ENCODE measurements at regions not wholly inside any gene's neighbourhood (a gene's known extent, or its start where the extent isn't known, plus 50 kb on each side); places are given as distances from the start of the nearest gene placed in this dataset.
A peak's percentile ranks its signal among the peaks of the same experiment; 100 is the strongest.
"Not testable (repeated sequence)": the region's sequence is repeated elsewhere in the genome, so short reads cannot be mapped to it uniquely, and the experiment has no call there.

- DNase-seq: no peak
- H3K27me3 Mint-ChIP-seq (ENCODE audit: insufficient read depth, unreplicated experiment): no peaks in the 10 kb centered on the region
- Histone ChIP-seq H3K9me3 (0 out of 2 replicates have a peak, but pooled peaks cover 5% of the 10 kb centered on the region), H3K4me3 (ENCODE audit: low read depth, low read length) (no peak overlapping the region), H3K4me1 (no peaks in the 10 kb centered on the region), H3K36me3 (ENCODE audit: control insufficient read depth, insufficient read depth, low read length) (no peaks in the 10 kb centered on the region; the same call in 1 of the 2 replicates), H3K27me3 (replicated peaks; ENCODE audit: control insufficient read depth, insufficient read depth, low read length) (no peaks in the 10 kb centered on the region)
- peaks cover 21% of the 10 kb centered on the region for H3K9me3 Mint-ChIP-seq (ENCODE audit: unreplicated experiment)
- H3K4me3 Mint-ChIP-seq (ENCODE audit: unreplicated experiment): no peak overlapping the region
- intact Hi-C loops (cut with micrococcal nuclease; ENCODE audit: unreplicated experiment): no loop called here
- H3K4me1 Mint-ChIP-seq (ENCODE audit: low read depth, unreplicated experiment): no peaks in the 10 kb centered on the region
- ChIA-PET CTCF (no interaction called here), POLR2A (no interaction called here)
- no peaks in the 10 kb centered on the region for H3K36me3 Mint-ChIP-seq (ENCODE audit: insufficient read depth, unreplicated experiment)
- TF ChIP-seq CTCF (IDR thresholded peaks at IDR 0.05; ENCODE audit: insufficient read depth in 1 of 2, low read depth in 1 of 2, low read length in 1 of 2, severe bottlenecking in 1 of 2, unreplicated experiment in 1 of 2): no peak
- no peak overlapping the region for H3K27ac Mint-ChIP-seq (ENCODE audit: unreplicated experiment)
- BruUV-seq (replicated peaks): no TSS peak
Measured at GRCh38 chr11:13561860-13562259, 66.1 kb upstream of the PTH start.

GRCh38 chr11:13560341-13560740 lies 64.5 kb upstream of the PTH start:
- H3K4me3 ChIP-seq (ENCODE audit: low read depth, low read length); H3K4me3 Mint-ChIP-seq (ENCODE audit: unreplicated experiment); H3K36me3 Mint-ChIP-seq (ENCODE audit: insufficient read depth, unreplicated experiment); H3K27ac Mint-ChIP-seq (ENCODE audit: unreplicated experiment); intact Hi-C loops (cut with micrococcal nuclease; ENCODE audit: unreplicated experiment); H3K27me3 Mint-ChIP-seq (ENCODE audit: insufficient read depth, unreplicated experiment); CTCF ChIA-PET; BruUV-seq (replicated peaks); H3K9me3 ChIP-seq; POLR2A ChIA-PET; H3K4me1 Mint-ChIP-seq (ENCODE audit: low read depth, unreplicated experiment); H3K4me1 ChIP-seq; H3K27me3 ChIP-seq (replicated peaks; ENCODE audit: control insufficient read depth, insufficient read depth, low read length); H3K36me3 ChIP-seq (ENCODE audit: control insufficient read depth, insufficient read depth, low read length): not testable (repeated sequence)
- peaks cover 21% of the 10 kb centered on the region for H3K9me3 Mint-ChIP-seq (ENCODE audit: unreplicated experiment)
- DNase-seq: peak in 1 of 2 experiments; percentile 11

GRCh38 chr11:13552784-13553183 lies 57.0 kb upstream of the PTH start:
- H3K4me3 Mint-ChIP-seq (ENCODE audit: unreplicated experiment): no peak overlapping the region
- ChIA-PET CTCF (no interaction called here), POLR2A (no interaction called here)
- H3K4me1 Mint-ChIP-seq (ENCODE audit: low read depth, unreplicated experiment): no peaks in the 10 kb centered on the region
- BruUV-seq (replicated peaks): no TSS peak
- Histone ChIP-seq H3K9me3 (peaks cover 4% of the 10 kb centered on the region; the same call in 1 of the 2 replicates), H3K36me3 (ENCODE audit: control insufficient read depth, insufficient read depth, low read length) (no peaks in the 10 kb centered on the region), H3K4me3 (ENCODE audit: low read depth, low read length) (no peak overlapping the region), H3K27me3 (replicated peaks; ENCODE audit: control insufficient read depth, insufficient read depth, low read length) (no peaks in the 10 kb centered on the region), H3K4me1 (no peaks in the 10 kb centered on the region)
- intact Hi-C loops (cut with micrococcal nuclease; ENCODE audit: unreplicated experiment): no loop called here
- no peak for DNase-seq
- H3K36me3 Mint-ChIP-seq (ENCODE audit: insufficient read depth, unreplicated experiment): no peaks in the 10 kb centered on the region
- H3K27ac Mint-ChIP-seq (ENCODE audit: unreplicated experiment): no peak overlapping the region
- peaks cover 27% of the 10 kb centered on the region for H3K9me3 Mint-ChIP-seq (ENCODE audit: unreplicated experiment)
- TF ChIP-seq CTCF (IDR thresholded peaks at IDR 0.05; ENCODE audit: insufficient read depth in 1 of 2, low read depth in 1 of 2, low read length in 1 of 2, severe bottlenecking in 1 of 2, unreplicated experiment in 1 of 2): no peak
- peaks cover 8% of the 10 kb centered on the region for H3K27me3 Mint-ChIP-seq (ENCODE audit: insufficient read depth, unreplicated experiment)

- TF ChIP-seq CTCF (IDR thresholded peaks at IDR 0.05; ENCODE audit: insufficient read depth in 1 of 2, low read depth in 1 of 2, low read length in 1 of 2, severe bottlenecking in 1 of 2, unreplicated experiment in 1 of 2): no peak
- no peaks in the 10 kb centered on the region for H3K4me1 Mint-ChIP-seq (ENCODE audit: low read depth, unreplicated experiment)
- H3K9me3 Mint-ChIP-seq (ENCODE audit: unreplicated experiment): peaks cover 31% of the 10 kb centered on the region
- Histone ChIP-seq H3K4me1 (no peaks in the 10 kb centered on the region), H3K4me3 (ENCODE audit: low read depth, low read length) (no peak overlapping the region), H3K27me3 (replicated peaks; ENCODE audit: control insufficient read depth, insufficient read depth, low read length) (no peaks in the 10 kb centered on the region), H3K36me3 (ENCODE audit: control insufficient read depth, insufficient read depth, low read length) (no peaks in the 10 kb centered on the region), H3K9me3 (peaks cover 12% of the 10 kb centered on the region)
- H3K27me3 Mint-ChIP-seq (ENCODE audit: insufficient read depth, unreplicated experiment): peaks cover 8% of the 10 kb centered on the region
- ChIA-PET POLR2A (no interaction called here), CTCF (no interaction called here)
- BruUV-seq (replicated peaks): no TSS peak
- no peaks in the 10 kb centered on the region for H3K36me3 Mint-ChIP-seq (ENCODE audit: insufficient read depth, unreplicated experiment)
- H3K4me3 Mint-ChIP-seq (ENCODE audit: unreplicated experiment): no peak overlapping the region
- intact Hi-C loops (cut with micrococcal nuclease; ENCODE audit: unreplicated experiment): no loop called here
- no peak for DNase-seq
- H3K27ac Mint-ChIP-seq (ENCODE audit: unreplicated experiment): no peak overlapping the region
Measured at GRCh38 chr11:13551834-13552233, 56.0 kb upstream of the PTH start.

Data from Caco-2 (cell line).